HG03025 (cell line): ENCODE measurements at regions not wholly inside any gene's neighbourhood (a gene's known extent, or its start where the extent isn't known, plus 50 kb on each side); places are given as distances from the start of the nearest gene placed in this dataset.
"Not testable (repeated sequence)": the region's sequence is repeated elsewhere in the genome, so short reads cannot be mapped to it uniquely, and the experiment has no call there.

Source experiments
- ATAC-seq: cut with Tn5 transposase; IDR thresholded peaks from one replicate; pipeline ENCODE4 v1.9.1; 2021; ENCODE audit warnings: mild to moderate bottlenecking, moderate library complexity; ENCODE audit not compliant: unreplicated experiment, low FRiP score

- ATAC-seq = no peak
Observed at GRCh38 chr22:47613606-47614350, 851.3 kb downstream of the TBC1D22A start.

- not testable (repeated sequence) for ATAC-seq
Observed at GRCh38 chr22:47613181-47613580, 850.7 kb downstream of the TBC1D22A start.

- ATAC-seq = no peak
Observed at GRCh38 chr22:47612311-47612910, 850.0 kb downstream of the TBC1D22A start.

- ATAC-seq = no peak
Observed at GRCh38 chr22:47610764-47611163, 848.3 kb downstream of the TBC1D22A start.

- no peak for ATAC-seq
Observed at GRCh38 chr22:47610281-47610680, 847.8 kb downstream of the TBC1D22A start.

- no peak for ATAC-seq
Observed at GRCh38 chr22:47609653-47610052, 847.2 kb downstream of the TBC1D22A start.

- ATAC-seq = no peak
Observed at GRCh38 chr22:47608421-47608820, 846.0 kb downstream of the TBC1D22A start.

- no peak for ATAC-seq
Observed at GRCh38 chr22:47607486-47607885, 845.0 kb downstream of the TBC1D22A start.

- no peak for ATAC-seq
Observed at GRCh38 chr22:47606426-47606825, 844.0 kb downstream of the TBC1D22A start.

GRCh38 chr22:47605886-47606285 is 843.4 kb downstream of the TBC1D22A start:
- ATAC-seq = no peak

GRCh38 chr22:47605441-47605840 is 843.0 kb downstream of the TBC1D22A start:
- ATAC-seq = no peak

- no peak for ATAC-seq
Observed at GRCh38 chr22:47604563-47604962, 842.1 kb downstream of the TBC1D22A start.

- ATAC-seq = no peak
Observed at GRCh38 chr22:47602732-47603131, 840.3 kb downstream of the TBC1D22A start.

- ATAC-seq = no peak
Observed at GRCh38 chr22:47601666-47602065, 839.2 kb downstream of the TBC1D22A start.

GRCh38 chr22:47600791-47601625 is 838.6 kb downstream of the TBC1D22A start:
- no peak for ATAC-seq

GRCh38 chr22:47600281-47600680 is 837.8 kb downstream of the TBC1D22A start:
- ATAC-seq = no peak

GRCh38 chr22:47599753-47600152 is 837.3 kb downstream of the TBC1D22A start:
- no peak for ATAC-seq

- ATAC-seq = no peak
Observed at GRCh38 chr22:47598864-47599263, 836.4 kb downstream of the TBC1D22A start.

- ATAC-seq = no peak
Observed at GRCh38 chr22:47597041-47597440, 834.6 kb downstream of the TBC1D22A start.

GRCh38 chr22:47596176-47596690 is 833.8 kb downstream of the TBC1D22A start:
- no peak for ATAC-seq
